Muscle layer of colon (tissue), 2 donors: ENCODE measurements at regions not wholly inside any gene's neighbourhood (a gene's known extent, or its start where the extent isn't known, plus 50 kb on each side); places are given as distances from the start of the nearest gene placed in this dataset.

ENCODE experiments used
- H3K27ac ChIP-seq: one replicate; pipeline ENCODE4 v1.7.0; 2013; ENCODE audit warnings: low read depth, mild to moderate bottlenecking, low read length, moderate library complexity
- H3K27me3 ChIP-seq, 2 donors: one replicate each; pipeline ENCODE4 v1.7.0; 2013; ENCODE audit warnings: low read length in 2 of 2, mild to moderate bottlenecking in 2 of 2; ENCODE audit not compliant: insufficient read depth in 2 of 2, control insufficient read depth in 1 of 2
- H3K36me3 ChIP-seq: one replicate; pipeline ENCODE4 v1.7.0; 2013; ENCODE audit warnings: mild to moderate bottlenecking, low read length; ENCODE audit not compliant: insufficient read depth
- H3K4me1 ChIP-seq: one replicate; pipeline ENCODE4 v1.7.0; 2013; ENCODE audit warnings: mild to moderate bottlenecking, low read length; ENCODE audit not compliant: insufficient read depth
- H3K4me3 ChIP-seq, 2 donors: one replicate each; pipeline ENCODE4 v1.7.0; 2013; ENCODE audit warnings: low read length in 2 of 2, low read depth in 1 of 2, mild to moderate bottlenecking in 1 of 2, moderate library complexity in 1 of 2
- H3K9ac ChIP-seq: one replicate; pipeline ENCODE4 v1.7.0; 2013; ENCODE audit warnings: low read length
- H3K9me3 ChIP-seq: one replicate; pipeline ENCODE4 v1.7.0; 2013; ENCODE audit warnings: mild to moderate bottlenecking, low read length
- donor health status: abdominal sarcoma.
- donor health status: Adenocarcinoma of cecum.

GRCh38 chr21:38897532-38898421, 92.0 kb downstream of the ETS2 start:
- Histone ChIP-seq H3K4me1 (peaks cover 8% of the 10 kb centered on the region), H3K4me3 (no peak overlapping the region), H3K27me3 (no peaks in the 10 kb centered on the region)

GRCh38 chr21:38894899-38895298, 89.2 kb downstream of the ETS2 start:
- H3K27ac ChIP-seq = no peak overlapping the region
- no peak overlapping the region for H3K9ac ChIP-seq
- no peaks in the 10 kb centered on the region for H3K27me3 ChIP-seq
- H3K9me3 ChIP-seq = no peaks in the 10 kb centered on the region
- H3K36me3 ChIP-seq = no peaks in the 10 kb centered on the region
- H3K4me3 ChIP-seq = no peak overlapping the region
- H3K4me1 ChIP-seq = peaks cover 8% of the 10 kb centered on the region

More at GRCh38 chr21:38897532-38898421, 92.0 kb downstream of the ETS2 start:
- H3K9ac ChIP-seq = no peak overlapping the region
- no peaks in the 10 kb centered on the region for H3K9me3 ChIP-seq
- no peak overlapping the region for H3K27ac ChIP-seq
- H3K36me3 ChIP-seq = no peaks in the 10 kb centered on the region

- H3K4me3 ChIP-seq = no peak overlapping the region
- H3K27ac ChIP-seq = no peak overlapping the region
- H3K36me3 ChIP-seq = no peaks in the 10 kb centered on the region
- no peaks in the 10 kb centered on the region for H3K27me3 ChIP-seq
- peaks cover 8% of the 10 kb centered on the region for H3K9me3 ChIP-seq
- no peak overlapping the region for H3K9ac ChIP-seq
- H3K4me1 ChIP-seq = no peaks in the 10 kb centered on the region
Measured at GRCh38 chr21:38888991-38889561, 83.3 kb downstream of the ETS2 start.

- Histone ChIP-seq H3K9me3 (peaks cover 8% of the 10 kb centered on the region), H3K27me3 (no peaks in the 10 kb centered on the region), H3K36me3 (no peaks in the 10 kb centered on the region), H3K27ac (no peak overlapping the region), H3K4me3 (no peak overlapping the region), H3K9ac (no peak overlapping the region), H3K4me1 (no peaks in the 10 kb centered on the region)
Measured at GRCh38 chr21:38887749-38888148, 82.0 kb downstream of the ETS2 start.

GRCh38 chr21:38887062-38887686, 81.4 kb downstream of the ETS2 start:
- H3K9me3 ChIP-seq = peaks cover 8% of the 10 kb centered on the region
- H3K36me3 ChIP-seq = no peaks in the 10 kb centered on the region
- no peak overlapping the region for H3K27ac ChIP-seq
- H3K27me3 ChIP-seq = no peaks in the 10 kb centered on the region
- H3K9ac ChIP-seq = no peak overlapping the region
- no peak overlapping the region for H3K4me3 ChIP-seq
- H3K4me1 ChIP-seq = no peaks in the 10 kb centered on the region

GRCh38 chr21:38885909-38886308, 80.2 kb downstream of the ETS2 start:
- Histone ChIP-seq H3K27me3 (no peaks in the 10 kb centered on the region), H3K4me1 (no peaks in the 10 kb centered on the region), H3K9ac (no peak overlapping the region), H3K9me3 (peaks cover 8% of the 10 kb centered on the region), H3K4me3 (no peak overlapping the region), H3K36me3 (no peaks in the 10 kb centered on the region), H3K27ac (no peak overlapping the region)

- no peaks in the 10 kb centered on the region for H3K27me3 ChIP-seq
- H3K27ac ChIP-seq = no peak overlapping the region
- no peak overlapping the region for H3K9ac ChIP-seq
- no peaks in the 10 kb centered on the region for H3K4me1 ChIP-seq
- no peaks in the 10 kb centered on the region for H3K36me3 ChIP-seq
- H3K9me3 ChIP-seq = peaks cover 13% of the 10 kb centered on the region
- no peak overlapping the region for H3K4me3 ChIP-seq
Measured at GRCh38 chr21:38884440-38884839, 78.7 kb downstream of the ETS2 start.

GRCh38 chr21:38883142-38883541, 77.4 kb downstream of the ETS2 start:
- Histone ChIP-seq H3K27ac (no peak overlapping the region), H3K36me3 (no peaks in the 10 kb centered on the region), H3K9ac (no peak overlapping the region), H3K4me1 (no peaks in the 10 kb centered on the region), H3K27me3 (no peaks in the 10 kb centered on the region), H3K9me3 (peaks cover 13% of the 10 kb centered on the region), H3K4me3 (no peak overlapping the region)

- no peak overlapping the region for H3K9ac ChIP-seq
- H3K9me3 ChIP-seq = peaks cover 4% of the 10 kb centered on the region
- H3K4me3 ChIP-seq = no peak overlapping the region
- H3K36me3 ChIP-seq = no peaks in the 10 kb centered on the region
- no peak overlapping the region for H3K27ac ChIP-seq
- H3K4me1 ChIP-seq = no peaks in the 10 kb centered on the region
- no peaks in the 10 kb centered on the region for H3K27me3 ChIP-seq
Measured at GRCh38 chr21:38881131-38881530, 75.4 kb downstream of the ETS2 start.

- Histone ChIP-seq H3K36me3 (no peaks in the 10 kb centered on the region), H3K9ac (no peak overlapping the region), H3K4me3 (no peak overlapping the region), H3K4me1 (no peaks in the 10 kb centered on the region), H3K27ac (no peak overlapping the region), H3K9me3 (peaks cover 4% of the 10 kb centered on the region), H3K27me3 (no peaks in the 10 kb centered on the region)
Measured at GRCh38 chr21:38880577-38880966, 74.8 kb downstream of the ETS2 start.

- H3K27me3 ChIP-seq = no peaks in the 10 kb centered on the region
- H3K9me3 ChIP-seq = peaks cover 4% of the 10 kb centered on the region
- H3K4me3 ChIP-seq = no peak overlapping the region
- H3K36me3 ChIP-seq = no peaks in the 10 kb centered on the region
- no peak overlapping the region for H3K27ac ChIP-seq
- no peak overlapping the region for H3K9ac ChIP-seq
- H3K4me1 ChIP-seq = no peaks in the 10 kb centered on the region
Measured at GRCh38 chr21:38879912-38880576, 74.3 kb downstream of the ETS2 start.
